ENCODE measurements at regions not wholly inside any gene's neighbourhood (a gene's known extent, or its start where the extent isn't known, plus 50 kb on each side); places are given as distances from the start of the nearest gene placed in this dataset.

DNA sequence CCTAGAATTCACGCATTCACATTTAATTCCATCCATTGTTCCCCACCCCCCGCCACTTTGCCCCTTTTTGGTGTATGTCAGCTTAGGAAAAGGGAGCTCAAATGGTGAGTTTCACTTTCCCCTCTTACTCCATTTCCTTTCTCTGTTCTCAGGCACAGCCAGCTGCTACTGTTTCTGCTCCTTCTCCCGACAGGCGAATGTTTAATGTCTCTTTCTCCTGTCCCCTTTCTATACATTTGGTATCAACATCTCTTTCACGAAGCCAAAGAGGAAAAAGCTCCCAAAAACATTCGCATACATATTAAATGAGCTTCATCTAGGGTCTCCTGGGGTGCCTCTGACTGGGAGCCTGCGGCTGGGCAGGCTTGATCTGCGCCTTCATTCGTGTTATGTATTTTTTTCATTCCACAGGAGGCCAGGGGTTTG is 124.2 kb upstream of the SATB2 start:
- no peaks in the 10 kb centered on the region for H3K36me3 Mint-ChIP-seq (ENCODE audit: insufficient read depth)
- H3K9me3 Mint-ChIP-seq (ENCODE audit: low read depth): no peaks in the 10 kb centered on the region
- peaks cover 2% of the 10 kb centered on the region for H3K4me1 Mint-ChIP-seq (ENCODE audit: low read depth)
- no peak overlapping the region for H3K4me3 Mint-ChIP-seq (ENCODE audit: low read depth)
- DNase-seq (ENCODE audit: low spot score, unreplicated experiment): no peak
- no peak overlapping the region for H3K27ac Mint-ChIP-seq
- TF ChIP-seq, protein P1, sequence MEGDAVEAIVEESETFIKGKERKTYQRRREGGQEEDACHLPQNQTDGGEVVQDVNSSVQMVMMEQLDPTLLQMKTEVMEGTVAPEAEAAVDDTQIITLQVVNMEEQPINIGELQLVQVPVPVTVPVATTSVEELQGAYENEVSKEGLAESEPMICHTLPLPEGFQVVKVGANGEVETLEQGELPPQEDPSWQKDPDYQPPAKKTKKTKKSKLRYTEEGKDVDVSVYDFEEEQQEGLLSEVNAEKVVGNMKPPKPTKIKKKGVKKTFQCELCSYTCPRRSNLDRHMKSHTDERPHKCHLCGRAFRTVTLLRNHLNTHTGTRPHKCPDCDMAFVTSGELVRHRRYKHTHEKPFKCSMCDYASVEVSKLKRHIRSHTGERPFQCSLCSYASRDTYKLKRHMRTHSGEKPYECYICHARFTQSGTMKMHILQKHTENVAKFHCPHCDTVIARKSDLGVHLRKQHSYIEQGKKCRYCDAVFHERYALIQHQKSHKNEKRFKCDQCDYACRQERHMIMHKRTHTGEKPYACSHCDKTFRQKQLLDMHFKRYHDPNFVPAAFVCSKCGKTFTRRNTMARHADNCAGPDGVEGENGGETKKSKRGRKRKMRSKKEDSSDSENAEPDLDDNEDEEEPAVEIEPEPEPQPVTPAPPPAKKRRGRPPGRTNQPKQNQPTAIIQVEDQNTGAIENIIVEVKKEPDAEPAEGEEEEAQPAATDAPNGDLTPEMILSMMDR (IDR thresholded peaks at IDR 0.05; ENCODE audit: unreplicated experiment): no peak
- H3K27me3 Mint-ChIP-seq: peaks cover 23% of the 10 kb centered on the region

DNA sequence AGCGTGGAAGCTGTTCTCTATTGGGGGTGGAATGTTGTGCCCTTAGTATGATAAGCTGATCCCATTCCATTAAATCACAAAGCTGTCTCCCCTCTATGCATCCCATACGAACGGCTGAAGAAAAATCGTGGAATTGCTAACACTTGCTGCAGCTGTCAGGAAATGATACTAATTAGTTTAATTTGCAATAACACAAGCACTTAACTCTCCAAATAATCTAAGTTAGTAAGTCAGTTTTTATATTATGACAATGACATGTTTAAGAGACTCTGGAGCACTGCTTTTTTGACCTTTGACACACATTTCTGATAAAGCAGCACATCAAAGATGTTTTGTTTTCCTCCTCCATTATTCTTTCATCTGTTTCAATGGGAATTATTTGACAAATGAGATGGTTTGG is 123.7 kb upstream of the SATB2 start:
- H3K27me3 Mint-ChIP-seq: peaks cover 23% of the 10 kb centered on the region
- H3K36me3 Mint-ChIP-seq (ENCODE audit: insufficient read depth): no peaks in the 10 kb centered on the region
- no peak overlapping the region for H3K4me3 Mint-ChIP-seq (ENCODE audit: low read depth)
- peaks cover 2% of the 10 kb centered on the region for H3K4me1 Mint-ChIP-seq (ENCODE audit: low read depth)
- no peak for DNase-seq (ENCODE audit: low spot score, unreplicated experiment)
- TF ChIP-seq, protein P1 (IDR thresholded peaks at IDR 0.05; ENCODE audit: unreplicated experiment): no peak
- no peaks in the 10 kb centered on the region for H3K9me3 Mint-ChIP-seq (ENCODE audit: low read depth)
- H3K27ac Mint-ChIP-seq: no peak overlapping the region

DNA sequence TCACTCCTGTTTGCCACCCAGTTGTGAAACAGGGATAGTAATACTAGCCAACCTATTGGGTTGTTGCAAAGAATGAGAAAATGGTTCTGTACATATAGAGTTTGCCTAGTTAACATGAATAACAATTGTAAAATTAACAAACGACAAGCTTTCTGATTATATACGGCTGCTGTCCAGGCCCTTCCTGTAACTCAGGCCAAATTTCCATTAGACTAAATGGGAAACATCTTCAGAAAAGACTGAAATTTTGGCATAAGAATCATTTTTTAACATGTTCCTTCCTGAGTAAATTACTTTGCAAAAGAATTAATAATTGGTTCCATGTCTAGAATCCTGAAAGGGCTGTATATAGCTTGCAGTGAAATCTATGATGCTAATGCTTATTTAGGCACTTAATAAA is 117.7 kb upstream of the SATB2 start:
- no peak overlapping the region for H3K4me3 Mint-ChIP-seq (ENCODE audit: low read depth)
- H3K27ac Mint-ChIP-seq: no peak overlapping the region
- DNase-seq (ENCODE audit: low spot score, unreplicated experiment): no peak
- H3K4me1 Mint-ChIP-seq (ENCODE audit: low read depth): no peaks in the 10 kb centered on the region
- H3K9me3 Mint-ChIP-seq (ENCODE audit: low read depth): no peaks in the 10 kb centered on the region
- no peaks in the 10 kb centered on the region for H3K27me3 Mint-ChIP-seq
- H3K36me3 Mint-ChIP-seq (ENCODE audit: insufficient read depth): no peaks in the 10 kb centered on the region
- TF ChIP-seq, protein P1 (IDR thresholded peaks at IDR 0.05; ENCODE audit: unreplicated experiment): no peak

DNA sequence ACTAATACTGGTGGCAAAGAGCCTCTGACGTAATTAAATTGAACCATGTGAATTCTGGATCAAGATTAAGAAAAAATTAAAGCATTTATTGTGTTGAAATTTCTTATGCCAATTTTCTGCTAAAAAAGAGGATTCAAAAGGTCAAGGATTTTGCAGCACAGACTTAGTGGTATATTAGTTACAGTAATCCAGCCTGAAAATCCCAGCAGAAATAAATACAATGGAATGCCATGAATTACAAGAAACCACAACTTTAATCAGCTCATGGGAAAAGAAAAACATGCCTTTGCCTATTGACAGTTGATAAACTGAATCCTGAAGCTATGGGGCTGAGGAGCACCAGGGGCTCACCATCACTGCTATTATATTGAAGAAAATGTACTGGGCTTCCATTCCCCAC is 114.8 kb upstream of the SATB2 start:
- no peaks in the 10 kb centered on the region for H3K27me3 Mint-ChIP-seq
- DNase-seq (ENCODE audit: low spot score, unreplicated experiment): no peak
- H3K27ac Mint-ChIP-seq: no peak overlapping the region
- H3K9me3 Mint-ChIP-seq (ENCODE audit: low read depth): no peaks in the 10 kb centered on the region
- H3K4me1 Mint-ChIP-seq (ENCODE audit: low read depth): no peaks in the 10 kb centered on the region
- TF ChIP-seq, protein P1 (IDR thresholded peaks at IDR 0.05; ENCODE audit: unreplicated experiment): no peak
- no peaks in the 10 kb centered on the region for H3K36me3 Mint-ChIP-seq (ENCODE audit: insufficient read depth)
- no peak overlapping the region for H3K4me3 Mint-ChIP-seq (ENCODE audit: low read depth)

DNA sequence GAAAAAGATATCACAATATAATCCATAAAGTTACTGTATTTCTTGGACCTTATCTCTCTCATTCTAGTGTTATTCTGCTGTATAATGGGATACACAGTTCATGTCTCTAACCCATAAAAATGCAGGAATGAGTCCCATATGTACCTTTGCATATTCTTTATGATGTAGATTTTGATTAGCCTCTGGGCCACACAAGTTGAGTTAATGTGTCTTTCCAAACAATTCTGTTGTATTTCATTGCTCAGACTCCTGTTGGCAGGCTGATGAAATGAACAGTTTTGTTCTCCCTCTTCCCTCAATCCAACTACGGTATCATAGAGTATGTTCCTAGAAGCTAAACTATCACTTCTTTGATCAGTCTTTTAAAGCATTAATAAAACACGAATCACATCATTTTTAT is 113.2 kb upstream of the SATB2 start:
- TF ChIP-seq, protein P1 (IDR thresholded peaks at IDR 0.05; ENCODE audit: unreplicated experiment): no peak
- DNase-seq (ENCODE audit: low spot score, unreplicated experiment): no peak
- no peaks in the 10 kb centered on the region for H3K9me3 Mint-ChIP-seq (ENCODE audit: low read depth)
- H3K4me1 Mint-ChIP-seq (ENCODE audit: low read depth): no peaks in the 10 kb centered on the region
- no peak overlapping the region for H3K4me3 Mint-ChIP-seq (ENCODE audit: low read depth)
- no peaks in the 10 kb centered on the region for H3K36me3 Mint-ChIP-seq (ENCODE audit: insufficient read depth)
- H3K27ac Mint-ChIP-seq: no peak overlapping the region
- H3K27me3 Mint-ChIP-seq: no peaks in the 10 kb centered on the region

Measured in progenitor cell of endocrine pancreas (in vitro differentiated cells).